ENCODE measurements at regions not wholly inside any gene's neighbourhood (a gene's known extent, or its start where the extent isn't known, plus 50 kb on each side); places are given as distances from the start of the nearest gene placed in this dataset.
"Not testable (repeated sequence)": the region's sequence is repeated elsewhere in the genome, so short reads cannot be mapped to it uniquely, and the experiment has no call there.

DNA sequence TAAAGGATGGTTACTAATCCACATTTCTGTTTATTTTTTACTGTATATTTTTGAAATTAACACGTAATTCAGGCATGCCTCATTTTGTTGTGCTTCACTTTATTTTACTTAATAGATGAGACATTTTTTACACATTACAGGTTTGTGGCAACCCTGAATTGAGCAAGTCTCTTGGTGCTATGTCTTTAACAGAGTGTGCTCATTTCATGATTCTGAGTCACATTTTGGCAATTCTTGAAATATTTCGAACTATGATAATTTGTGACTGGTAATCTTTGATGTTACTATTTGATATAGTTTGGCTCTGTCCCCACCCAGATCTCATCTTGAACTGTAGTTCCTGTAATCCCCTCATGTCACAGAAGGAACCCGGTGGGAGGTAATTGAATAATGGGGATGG, 1120.5 kb upstream of the FLRT2 start:
- no peak for DNase-seq

DNA sequence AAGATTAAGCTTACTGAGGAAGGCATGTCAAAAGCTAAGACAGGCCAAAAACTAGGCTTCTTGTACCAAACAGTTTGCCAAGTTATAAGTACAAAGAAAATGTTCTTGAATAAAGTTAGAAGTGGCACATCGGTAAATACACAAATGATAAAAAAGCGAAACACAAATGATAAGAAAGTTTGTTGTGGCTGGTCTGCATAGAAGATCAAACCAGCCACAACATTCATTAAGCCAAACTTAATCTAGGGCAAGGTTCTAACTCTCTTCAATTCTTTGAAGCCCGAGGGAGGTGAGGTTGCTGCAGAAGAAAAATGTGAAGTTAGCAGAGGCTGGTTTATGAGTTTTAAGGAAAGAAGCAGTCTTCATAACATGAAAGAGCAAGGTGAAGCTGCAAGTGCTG, 1119.6 kb upstream of the FLRT2 start:
- DNase-seq, result no peak

DNA sequence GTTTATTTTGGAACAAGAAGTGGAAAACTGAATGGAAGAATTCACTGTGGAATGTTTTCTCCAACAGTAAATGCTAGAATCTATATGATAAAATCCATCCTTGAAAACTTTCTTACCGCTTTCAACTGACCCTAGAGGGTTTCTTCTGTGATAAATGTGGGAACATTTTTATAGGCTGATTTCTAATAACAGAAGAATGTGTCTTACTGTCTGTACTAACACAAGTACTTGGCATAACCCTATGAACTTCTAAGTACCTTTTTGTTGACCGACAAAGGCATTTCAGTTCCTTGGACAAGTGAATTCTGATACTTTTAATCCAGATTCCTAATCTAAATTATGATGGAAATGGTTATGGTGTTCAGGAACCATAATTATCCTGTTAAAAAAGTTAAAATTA, 1109.7 kb upstream of the FLRT2 start:
- no peak for DNase-seq

DNA sequence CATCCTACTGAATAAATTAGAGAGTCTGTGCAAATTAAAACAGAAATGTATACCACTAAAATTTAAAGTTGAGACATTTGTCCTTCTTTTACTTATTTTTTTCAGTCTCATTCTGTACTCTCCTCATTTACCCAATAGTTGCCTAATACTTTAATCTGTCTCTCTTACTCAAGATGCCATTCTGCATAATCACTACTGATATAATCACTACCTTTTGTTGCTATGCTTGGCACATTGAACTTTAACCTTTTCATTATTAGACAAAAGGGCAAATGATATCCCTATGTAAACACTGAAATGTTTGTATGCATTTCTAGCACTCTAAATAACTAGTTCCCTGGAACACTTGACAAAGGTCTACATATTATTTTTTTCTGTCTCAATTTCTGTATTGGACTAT, 1108.3 kb upstream of the FLRT2 start:
- no peak for DNase-seq

DNA sequence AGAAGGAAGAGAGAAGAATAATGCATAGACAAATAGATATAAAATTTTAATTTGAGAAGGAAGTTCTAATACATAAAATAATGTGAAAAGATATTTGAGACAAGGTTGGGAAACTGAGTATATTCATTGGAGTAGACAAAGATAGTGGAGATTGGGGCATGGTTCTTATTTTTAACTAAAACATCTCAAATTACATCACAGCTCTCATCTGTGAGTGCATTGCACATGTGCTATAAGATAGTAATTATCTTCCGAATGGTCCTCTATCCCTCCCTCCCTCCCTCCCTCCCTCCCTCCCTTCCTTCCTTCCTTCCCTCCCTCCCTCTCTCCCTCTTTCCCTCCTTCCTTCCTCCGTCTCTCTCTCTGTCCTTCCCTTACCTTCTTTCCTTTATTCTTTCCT, 1104.0 kb upstream of the FLRT2 start:
- no peak for DNase-seq

DNA sequence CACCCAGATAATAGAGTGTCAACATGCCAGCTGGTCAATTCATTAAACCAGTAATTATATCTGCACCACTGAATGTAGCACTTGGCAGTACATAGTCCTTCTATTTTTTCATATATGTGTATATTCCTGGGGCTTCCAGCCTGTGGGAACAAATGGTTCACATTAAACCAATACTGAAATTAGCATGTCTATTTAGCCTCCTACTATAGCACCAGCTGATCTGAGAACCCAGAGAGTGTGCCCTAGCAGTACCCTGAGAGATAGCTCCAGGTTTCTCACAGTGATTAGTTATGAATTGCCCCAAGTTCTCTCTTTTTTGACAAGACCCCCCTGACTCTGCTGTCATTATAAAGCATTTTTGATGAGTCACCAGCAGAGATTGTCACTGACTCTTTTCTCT, 1097.3 kb upstream of the FLRT2 start:
- DNase-seq, result no peak

DNA sequence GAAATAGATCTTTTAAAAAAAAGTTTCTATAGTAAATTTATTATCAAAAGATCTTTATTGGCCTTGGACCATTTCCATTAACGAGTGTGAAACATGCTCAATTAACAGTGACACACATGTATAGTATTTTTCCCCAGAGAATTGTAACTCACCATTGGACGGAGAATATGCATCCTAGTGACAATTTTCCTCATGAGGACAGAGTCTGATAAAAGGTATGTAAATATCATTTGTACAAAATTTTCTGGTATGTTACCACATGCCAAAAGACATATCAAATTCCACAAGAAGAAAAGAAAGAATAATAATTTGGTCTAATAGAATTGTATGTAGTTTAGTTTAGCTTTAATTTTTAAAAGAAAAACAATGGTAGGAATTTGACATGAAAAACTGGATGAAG, 1096.0 kb upstream of the FLRT2 start:
- DNase-seq, result no peak

DNA sequence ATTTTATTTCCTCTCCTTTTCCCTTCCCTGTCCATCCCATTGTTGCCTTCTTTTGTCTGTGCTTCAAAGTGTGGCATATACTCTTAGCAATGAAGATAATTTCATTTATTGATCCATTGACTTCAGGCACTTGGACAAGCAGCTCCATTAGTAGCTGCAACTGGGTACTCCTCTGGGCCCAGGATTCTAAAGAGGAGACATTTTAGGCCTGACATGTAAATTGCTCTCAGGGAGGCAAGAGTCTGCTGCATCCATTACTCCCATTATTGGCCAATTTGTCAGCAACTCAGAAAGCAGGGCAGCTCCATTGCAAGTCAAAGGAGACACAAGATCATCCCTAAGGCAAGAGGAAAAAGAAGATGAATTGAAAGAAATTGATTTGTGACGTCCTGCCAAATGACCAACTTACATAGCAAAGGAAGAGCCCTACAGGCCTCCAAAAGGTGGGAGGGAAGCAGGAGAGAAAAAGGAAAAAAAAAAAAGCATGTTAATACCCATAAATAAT, 1094.1 kb upstream of the FLRT2 start:
- no peak for DNase-seq

DNA sequence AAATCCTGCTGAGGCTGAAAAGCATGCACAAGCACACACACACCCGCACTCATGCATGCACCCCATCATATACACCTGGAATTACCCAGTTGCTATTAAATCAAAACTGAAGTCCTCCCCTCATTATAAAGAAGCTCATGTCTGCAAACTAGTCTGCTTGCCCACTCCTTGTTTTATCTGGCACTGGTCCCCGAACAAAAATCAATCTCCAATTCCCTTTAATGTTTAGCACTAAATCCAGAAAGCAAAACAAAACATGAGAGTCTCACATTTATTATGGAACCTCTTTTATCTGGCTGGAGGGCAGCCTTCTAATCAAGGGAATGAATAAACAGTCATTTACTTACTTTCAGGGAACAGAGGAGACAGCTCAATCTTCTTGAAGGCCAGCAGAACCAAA, 1093.4 kb upstream of the FLRT2 start:
- DNase-seq, result no peak

DNA sequence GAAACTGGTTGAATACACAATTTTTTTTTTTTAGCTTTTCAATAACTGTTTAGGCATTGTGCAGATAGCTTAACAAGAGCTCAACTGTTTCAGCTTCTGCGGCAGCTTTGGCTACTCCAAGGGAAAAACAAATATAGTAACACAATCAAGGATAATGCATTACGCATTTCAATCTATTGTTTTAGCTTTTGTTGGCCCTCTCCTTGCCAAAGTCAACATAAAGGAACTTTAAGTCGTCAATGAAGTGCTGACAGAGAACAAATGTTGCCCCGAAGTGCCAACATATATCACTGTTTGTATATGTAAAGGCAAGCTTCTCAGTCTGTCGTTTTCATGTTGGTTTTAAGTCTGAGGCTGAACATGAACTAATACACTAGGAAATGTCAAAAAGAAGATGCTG, 1087.4 kb upstream of the FLRT2 start:
- DNase-seq, result no peak

DNA sequence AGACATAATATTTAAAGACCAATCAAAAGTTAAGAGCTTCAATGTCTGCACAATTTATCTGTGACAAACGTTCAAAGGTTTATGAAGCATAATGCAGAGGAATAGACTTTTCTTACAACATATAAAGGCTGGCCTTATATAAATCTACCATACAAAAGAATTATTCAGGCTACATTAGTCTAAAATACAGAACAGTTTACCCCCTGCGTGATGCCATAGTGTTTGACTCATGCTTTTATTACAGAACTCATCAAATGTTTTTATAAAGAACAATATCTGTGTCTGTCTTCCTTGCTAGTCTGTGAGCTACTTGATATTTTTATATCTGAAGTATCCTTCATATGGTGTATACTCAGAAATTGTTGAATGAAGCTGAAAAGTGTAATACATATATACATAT, 1084.5 kb upstream of the FLRT2 start:
- no peak for DNase-seq

DNA sequence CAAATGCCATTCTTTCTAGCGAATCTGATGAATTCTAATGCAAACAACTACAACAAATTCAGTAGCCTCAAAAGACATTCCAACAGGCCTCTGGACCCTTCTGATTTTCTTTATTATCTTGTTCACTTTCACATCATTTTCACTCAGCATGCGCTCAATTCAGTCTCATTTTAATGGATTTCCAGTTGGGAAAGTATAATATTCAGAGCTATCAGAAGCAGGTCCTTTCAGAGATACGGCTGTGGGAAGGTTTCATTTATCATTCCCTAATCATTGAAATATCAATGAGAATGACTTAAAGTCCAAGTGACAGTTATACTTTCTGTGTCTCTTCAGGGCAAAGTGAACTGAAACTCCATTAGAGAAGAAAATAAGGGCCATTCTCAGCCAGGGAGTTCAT, 1083.7 kb upstream of the FLRT2 start:
- DNase-seq, result no peak

DNA sequence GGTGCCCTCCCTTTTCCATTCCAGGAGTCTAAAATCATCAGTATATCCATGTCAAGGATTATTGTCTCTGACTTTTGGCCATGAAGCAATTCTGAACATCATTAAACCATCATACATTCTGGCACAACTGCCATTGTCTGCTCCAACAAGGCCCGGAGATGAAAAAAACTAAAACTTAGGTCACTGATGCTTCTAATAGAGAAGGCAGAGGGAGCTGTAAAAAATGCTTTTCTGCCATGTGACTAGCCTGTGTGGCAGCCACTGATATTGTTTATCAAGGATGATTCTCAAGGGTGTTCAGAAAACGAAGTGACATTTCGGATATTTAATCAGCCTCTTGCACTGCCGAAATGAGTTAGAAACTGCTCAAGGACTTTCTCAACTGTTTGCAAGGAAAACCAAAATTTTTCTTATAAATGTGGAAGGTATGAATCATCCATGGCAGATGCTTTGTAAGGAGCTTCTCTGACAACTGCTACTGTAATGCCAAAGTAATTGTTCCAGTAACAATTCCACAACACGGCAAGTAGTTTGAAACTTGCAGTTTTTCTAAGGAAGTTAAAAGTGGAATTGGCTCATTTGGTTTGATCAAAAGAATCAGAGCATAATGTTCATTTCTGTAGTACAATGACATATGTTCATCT, 1076.5 kb upstream of the FLRT2 start:
- no peak for DNase-seq

DNA sequence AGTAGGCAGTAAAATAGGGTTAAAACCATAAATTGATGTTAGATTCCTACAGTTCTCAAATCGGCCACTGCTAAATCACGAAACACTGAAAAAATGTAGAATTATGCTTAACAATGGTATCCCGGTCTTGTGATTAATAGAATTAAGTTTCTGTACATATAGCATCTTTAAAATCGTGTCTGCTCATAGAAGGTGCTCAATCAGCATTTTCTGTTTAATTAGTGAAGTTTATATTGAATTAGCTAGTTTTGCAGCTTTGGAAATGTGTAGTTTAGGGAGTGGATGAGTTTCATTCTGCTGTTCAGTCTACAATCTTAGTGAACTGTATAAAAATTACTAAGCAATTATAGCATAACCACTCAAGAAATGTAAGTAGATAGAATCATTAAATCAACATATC, 1075.8 kb upstream of the FLRT2 start:
- no peak for DNase-seq

DNA sequence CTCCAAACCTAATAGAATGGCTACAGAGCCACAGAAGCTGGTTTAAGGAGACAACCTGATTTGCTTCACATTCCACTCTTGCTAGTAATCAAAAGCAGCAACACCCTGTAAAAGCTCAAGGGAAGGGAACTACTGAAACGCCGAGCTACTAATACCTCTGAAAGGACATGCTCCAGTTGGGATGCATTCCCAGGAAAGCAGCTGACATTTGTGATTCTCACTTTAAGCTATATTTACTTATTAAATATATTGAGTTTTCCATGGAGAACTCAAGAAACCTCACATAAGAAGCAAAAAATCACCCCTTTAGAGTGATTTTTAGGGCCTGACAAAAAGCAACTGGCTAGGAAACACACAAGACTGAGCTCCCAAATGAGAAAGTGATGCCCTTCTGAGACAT, 1073.0 kb upstream of the FLRT2 start:
- DNase-seq, result no peak

DNA sequence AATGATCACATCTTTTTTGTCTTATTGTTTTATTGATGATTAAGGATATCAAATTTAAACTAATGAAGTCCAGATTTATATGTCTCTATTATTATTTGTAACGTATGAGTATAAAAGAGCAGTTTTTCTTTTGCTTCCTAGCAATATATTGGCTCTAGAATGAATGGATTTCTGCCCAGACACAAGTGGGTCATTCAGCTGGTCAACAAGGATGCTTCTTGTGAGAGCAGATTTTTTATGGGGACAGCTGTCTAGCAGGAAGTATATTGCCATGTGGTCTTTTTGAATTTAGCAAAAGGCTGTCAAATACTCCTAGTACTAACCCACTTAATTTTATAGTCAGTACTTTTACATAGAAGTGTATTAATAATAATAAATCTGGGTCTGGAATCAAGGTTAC, 1071.1 kb upstream of the FLRT2 start:
- no peak for DNase-seq

DNA sequence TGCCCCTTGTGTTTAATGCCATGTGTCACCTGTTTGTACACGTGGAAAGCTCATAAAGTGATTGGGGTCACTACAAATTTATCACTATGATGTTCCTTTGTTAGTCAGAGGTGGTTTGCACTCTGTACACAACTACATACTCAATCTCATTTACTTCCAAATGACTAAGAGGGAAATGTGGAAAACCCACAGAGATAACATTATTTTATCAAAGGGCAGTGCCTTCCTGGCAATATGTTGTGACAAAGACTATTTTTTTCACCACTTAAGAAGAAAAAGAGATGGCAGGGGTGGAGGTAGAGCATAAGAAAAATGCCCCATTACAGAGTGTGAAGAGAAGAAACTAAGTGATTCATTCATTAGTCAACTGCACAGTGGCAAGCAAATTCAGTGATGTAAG, 1064.1 kb upstream of the FLRT2 start:
- no peak for DNase-seq

DNA sequence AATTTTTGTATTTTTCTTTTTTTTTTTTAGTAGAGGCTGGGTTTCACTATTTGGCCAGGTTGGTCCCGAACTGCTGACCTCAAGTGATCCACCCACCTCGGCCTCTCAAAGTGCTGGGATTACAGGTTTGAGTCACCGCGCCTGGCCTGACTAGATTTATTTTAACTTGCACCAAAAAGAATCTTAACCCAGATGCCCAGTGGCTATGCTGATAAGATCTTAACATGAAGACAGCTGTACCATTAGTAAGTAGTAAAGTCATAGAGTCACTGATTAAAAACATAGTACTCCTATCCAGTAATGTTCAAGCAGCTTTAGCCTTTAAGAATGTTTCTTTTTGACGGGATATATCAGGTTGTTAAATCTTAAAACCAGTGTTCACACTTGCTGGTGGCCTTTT, 1061.8 kb upstream of the FLRT2 start:
- DNase-seq, result no peak

DNA sequence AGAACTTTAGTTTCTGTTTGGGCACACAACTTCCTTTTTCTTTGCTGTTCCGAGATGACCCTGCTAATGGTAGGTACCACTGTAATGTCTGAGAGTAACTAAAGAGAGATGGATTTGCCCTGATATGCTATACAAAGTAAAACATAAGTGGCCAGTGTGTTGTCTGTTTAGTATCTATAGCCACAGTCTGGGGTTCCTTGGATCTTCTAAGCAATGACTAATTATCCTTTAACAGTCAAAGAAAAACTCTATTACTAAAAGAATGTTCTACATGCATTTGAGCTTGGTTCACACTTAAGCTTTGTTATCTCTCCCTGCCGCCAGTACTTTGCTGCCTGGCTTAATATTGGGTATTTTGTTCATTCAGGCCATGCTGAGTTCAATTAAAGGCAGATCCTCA, 1051.9 kb upstream of the FLRT2 start:
- no peak for DNase-seq

DNA sequence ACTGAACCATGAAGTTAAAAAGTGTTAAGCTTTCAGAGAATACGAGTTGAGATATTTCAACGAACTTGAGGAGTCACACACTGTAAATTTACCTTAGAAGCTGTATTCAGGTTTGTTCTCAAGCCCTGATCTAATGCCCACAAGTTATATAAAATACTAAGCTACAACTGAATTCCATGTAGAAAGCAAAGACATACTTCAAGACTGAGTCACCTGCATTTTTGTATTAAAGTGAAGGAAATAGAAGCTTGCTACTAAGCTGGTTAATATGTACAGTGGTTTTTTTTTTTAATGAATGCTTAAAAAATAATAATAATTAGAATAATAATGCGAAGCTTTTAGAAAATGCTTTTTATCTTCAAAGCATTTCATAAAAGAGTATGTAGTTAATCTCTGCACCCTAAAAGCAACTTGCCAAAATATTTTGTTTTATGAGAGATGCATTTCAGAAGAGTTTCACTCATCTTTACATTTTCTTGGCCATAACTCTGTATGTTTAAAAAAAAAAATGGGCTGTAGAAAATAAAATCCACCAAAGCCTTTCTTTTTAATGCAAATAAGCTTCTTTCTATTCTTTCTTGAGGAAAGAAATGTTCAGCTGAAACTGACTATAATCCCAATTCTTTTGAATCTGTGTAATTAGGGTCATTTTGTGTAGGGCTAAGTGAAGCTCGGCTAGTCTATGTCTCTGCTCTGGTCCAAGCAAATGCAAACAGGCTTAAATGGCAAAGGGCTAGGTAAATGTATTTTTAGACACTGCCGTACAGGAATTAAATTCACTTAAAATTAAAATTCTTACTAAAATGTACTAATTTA, 1047.5 kb upstream of the FLRT2 start:
- no peak for DNase-seq

DNA sequence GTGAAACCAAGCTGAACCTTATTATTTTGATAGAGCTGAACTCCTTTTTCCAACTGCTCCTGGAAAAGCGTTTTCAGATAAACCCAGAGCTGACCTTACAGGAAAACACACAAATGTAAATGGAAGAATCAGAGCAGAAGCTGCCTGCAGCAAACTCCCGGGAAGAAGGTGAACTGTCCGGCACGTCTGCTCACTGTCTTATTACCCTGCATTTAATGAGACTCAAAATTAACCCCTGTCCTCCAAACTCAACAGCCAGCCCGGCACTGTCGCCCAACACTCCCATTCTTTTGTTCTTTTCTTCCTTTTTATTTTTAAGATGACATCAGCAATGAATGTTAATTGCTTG, 1046.9 kb upstream of the FLRT2 start:
- DNase-seq, result no peak

DNA sequence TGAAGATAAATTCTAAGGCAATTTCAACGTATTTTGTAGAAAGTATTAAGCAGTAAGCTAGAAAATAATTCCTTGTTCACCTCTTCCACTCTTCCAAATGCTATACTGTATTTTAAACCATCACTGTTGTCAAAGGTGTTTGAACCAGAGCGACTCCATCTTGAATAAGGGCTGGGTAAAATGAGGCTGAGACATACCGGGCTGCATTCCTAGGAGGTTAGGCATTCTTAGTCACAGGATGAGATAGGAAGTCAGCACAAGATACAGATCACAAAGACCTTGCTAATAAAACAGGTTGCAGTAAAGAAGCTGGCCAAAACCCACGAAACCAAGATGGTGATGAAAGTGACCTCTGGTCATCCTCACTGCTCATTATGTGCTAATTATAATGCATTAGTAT, 1045.7 kb upstream of the FLRT2 start:
- not testable (repeated sequence) for DNase-seq

DNA sequence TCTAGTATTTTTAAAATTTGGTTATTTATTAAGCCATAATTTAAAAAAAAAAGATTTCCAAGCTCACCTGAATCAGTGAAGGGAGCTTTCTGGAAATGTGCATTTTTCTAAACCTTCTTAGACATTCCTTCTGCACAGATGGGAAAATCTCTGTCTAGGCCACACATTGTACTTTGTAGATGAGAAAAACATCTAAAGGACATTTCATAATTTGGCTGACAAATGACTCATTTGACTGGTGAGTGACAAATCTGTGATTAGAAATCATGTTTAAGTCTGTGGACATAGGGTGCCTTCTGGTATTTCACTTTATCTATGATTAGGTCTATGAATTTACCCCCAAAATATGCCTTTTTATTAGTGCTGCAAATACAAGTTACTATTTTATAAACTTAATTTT, 1044.9 kb upstream of the FLRT2 start:
- no peak for DNase-seq

DNA sequence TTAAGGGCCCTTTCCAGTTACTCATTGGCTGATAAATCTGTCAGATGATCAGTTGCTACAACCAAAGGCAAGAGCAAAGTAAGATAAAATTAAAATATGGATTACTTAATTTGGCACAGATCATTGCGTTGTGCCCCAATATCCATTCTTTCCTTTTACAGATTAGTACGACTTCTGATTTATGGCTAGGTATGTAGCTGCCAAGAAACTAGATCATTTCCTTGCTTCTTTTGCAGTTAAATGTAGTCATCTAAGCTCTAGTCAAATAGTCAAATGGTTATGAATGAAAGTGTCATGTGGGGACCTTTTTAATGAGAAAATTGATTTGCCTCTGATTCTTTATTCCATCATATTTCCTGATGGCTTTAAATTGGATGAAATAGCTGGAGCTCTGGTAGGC, 1039.9 kb upstream of the FLRT2 start:
- DNase-seq, result no peak

DNA sequence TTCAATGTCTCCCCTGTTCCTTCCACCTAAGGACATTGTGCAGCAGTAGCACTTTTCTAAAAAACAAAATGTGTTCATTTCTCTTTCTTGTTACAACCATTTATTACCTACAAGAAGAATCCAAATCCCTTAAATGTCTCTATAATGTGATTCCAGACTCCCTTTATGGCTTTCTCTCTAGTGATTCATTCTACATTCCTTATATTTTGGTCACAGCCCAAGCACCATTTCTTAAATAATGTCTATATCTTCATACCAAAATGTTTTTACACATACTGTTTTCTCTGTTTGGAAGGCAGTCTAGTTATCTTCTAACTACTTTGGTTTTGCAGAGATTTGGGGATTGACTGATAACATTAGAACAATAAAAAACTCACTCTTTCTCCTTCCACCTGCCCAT, 1037.3 kb upstream of the FLRT2 start:
- DNase-seq, result no peak

Data from inflammatory macrophage (primary cell).